GM20000 (cell line): ENCODE measurements at regions not wholly inside any gene's neighbourhood (a gene's known extent, or its start where the extent isn't known, plus 50 kb on each side); places are given as distances from the start of the nearest gene placed in this dataset.

Experiments
- DNase-seq: peaks from one replicate; pipeline ENCODE4 v3.0.0; 2012; ENCODE audit warnings: low spot score
- TF ChIP-seq, protein P1 (sequence below): IDR thresholded peaks from 2 replicates; pipeline ENCODE4 v1.5.1; 2012; ENCODE audit warnings: mild to moderate bottlenecking, control low read depth; ENCODE audit errors: extremely low read depth, missing control alignments

DNA sequence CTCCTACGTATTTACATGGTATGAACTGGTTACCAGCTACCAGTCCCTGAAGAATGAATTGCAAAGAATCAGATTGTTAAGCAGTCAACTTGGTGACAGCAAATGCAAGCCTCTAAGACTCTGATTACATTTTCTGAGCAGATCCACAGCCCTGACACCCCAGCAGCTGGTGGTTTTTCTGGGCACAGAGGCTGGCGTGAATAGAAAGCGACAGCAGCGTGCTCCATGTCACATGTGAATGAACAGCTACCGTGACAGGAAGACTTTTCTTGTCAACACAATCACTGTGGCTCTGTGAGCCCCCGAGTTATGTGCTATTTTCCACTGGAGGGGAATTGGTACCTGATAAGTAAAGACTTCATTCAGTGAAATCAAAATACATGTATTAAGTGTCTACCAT lies 93.2 kb upstream of the CBLN2 start:
- TF ChIP-seq, protein P1, sequence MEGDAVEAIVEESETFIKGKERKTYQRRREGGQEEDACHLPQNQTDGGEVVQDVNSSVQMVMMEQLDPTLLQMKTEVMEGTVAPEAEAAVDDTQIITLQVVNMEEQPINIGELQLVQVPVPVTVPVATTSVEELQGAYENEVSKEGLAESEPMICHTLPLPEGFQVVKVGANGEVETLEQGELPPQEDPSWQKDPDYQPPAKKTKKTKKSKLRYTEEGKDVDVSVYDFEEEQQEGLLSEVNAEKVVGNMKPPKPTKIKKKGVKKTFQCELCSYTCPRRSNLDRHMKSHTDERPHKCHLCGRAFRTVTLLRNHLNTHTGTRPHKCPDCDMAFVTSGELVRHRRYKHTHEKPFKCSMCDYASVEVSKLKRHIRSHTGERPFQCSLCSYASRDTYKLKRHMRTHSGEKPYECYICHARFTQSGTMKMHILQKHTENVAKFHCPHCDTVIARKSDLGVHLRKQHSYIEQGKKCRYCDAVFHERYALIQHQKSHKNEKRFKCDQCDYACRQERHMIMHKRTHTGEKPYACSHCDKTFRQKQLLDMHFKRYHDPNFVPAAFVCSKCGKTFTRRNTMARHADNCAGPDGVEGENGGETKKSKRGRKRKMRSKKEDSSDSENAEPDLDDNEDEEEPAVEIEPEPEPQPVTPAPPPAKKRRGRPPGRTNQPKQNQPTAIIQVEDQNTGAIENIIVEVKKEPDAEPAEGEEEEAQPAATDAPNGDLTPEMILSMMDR: no peak
- DNase-seq: no peak

DNA sequence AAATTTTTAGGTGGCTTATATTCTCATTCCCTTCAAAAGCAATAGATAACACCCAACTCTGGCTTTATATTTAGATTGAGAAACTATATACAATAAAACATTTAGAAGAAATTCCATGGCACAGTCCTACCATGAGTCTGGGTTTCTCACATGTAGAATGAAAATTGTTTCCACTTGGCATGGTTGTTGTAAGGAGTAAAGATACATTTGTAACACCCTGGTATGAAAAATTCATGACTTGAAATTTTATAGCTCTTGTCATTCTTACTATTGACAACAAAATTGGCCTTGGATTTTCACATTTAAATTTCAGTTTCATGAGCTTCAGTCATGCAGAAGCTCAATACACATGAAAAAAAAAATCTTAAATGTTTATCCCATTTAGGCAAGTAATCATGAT lies 92.5 kb upstream of the CBLN2 start:
- DNase-seq: no peak
- TF ChIP-seq, protein P1: no peak

DNA sequence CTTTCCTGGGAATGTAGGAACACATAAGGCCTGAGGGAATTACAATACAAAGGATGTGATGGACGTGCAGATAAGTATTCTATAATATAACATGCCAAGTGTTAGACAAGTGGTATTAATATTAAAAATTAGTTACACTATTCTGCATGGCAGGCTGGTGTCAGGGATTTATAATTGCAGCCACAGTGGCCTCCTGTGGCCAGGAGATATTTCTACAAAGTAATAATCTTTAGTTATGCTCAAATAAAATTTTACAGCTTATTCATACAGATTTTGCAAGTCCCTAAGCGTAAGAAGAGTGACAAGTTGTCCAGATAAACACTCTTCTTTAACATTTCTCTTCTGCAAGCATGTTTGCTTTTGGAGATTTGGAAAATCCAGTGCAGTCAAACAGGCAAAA lies 90.4 kb upstream of the CBLN2 start:
- TF ChIP-seq, protein P1: no peak
- DNase-seq: no peak

DNA sequence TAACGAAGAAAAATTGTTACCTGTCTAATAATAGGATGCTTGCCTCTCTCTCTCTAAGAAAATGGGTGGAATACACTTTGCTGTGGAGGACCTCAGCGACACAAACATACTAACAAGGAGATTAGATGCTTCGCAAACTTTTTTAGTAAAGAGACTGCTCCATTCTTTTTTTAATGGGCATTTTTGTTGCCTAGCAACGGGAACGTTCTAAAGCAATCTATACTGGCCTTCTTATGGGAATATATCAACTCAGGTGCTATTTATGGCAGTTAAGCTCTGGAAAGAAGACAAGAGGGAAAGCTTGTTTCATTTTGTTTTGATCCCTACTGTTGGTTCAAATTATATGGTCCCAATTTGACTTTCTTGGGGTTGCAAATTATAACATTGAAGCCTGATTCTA lies 86.8 kb upstream of the CBLN2 start:
- no peak for DNase-seq
- TF ChIP-seq, protein P1: no peak

DNA sequence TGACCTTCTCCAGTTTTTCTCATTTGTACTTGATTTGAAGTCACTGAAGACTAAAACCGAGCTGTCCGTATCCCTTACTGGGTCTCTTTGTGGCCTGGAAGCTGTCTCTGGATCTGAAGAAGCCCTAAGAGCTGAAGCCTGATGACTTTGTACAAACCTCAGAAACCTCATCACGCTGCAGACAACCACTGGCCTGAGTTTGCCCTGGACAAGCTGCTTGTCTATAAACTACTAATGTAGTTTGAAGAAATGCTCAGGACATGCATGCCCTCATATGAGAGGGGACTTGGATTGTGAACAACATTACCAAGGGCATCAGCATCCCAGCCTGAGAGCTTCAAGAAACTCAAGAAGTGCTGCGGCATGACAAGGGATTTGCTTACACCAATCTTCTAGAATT lies 79.3 kb upstream of the CBLN2 start:
- no peak for DNase-seq
- TF ChIP-seq, protein P1: no peak

DNA sequence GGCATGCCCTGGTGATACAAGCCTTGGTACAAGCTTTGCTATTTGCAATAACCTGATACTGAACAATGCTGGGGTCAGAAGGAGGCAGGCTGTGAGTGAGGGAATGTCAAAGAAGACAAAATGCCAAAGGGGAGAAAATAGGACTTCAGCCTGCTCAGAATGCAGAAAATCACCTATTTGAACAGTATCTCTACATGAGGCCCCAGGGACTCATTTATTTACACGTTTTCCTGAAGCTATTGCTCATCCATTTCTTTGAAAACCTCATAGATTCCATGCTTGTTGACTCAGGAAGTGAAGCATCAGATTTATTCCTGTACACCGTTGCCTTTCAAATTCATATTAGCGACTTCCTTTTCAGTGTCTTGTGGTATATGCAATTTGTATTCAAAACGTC lies 69.4 kb upstream of the CBLN2 start:
- TF ChIP-seq, protein P1: no peak

DNA sequence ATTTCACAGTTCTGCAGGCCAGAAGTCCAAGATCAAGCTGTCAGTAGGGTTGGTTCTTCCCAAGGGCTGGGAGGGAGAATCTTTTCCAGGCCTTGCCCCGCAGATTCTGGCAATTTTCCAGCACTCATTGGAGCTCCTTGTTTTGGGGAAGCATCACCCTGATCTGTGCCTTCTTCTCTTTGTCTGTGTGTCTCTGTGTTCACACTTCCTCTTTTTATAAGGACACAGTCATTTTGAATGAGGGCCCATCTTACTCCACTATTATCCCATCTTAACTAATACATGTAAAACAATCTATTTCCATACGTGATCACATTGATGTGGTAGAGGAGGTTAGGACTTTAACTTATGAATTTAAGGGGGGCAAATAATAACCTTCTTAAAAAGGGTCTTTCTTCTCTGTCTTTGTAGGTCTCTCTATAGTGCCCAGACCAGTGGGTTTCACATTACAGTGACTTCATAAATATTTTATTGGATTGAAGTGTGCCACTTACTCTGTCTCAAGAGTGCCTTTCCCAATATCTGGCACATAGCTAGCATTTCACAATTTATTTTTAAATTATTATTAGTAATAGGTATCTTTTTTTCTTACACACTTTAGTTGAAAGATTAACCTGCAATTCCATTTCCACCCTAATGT lies 68.9 kb upstream of the CBLN2 start:
- DNase-seq: no peak
- TF ChIP-seq, protein P1: no peak

More for the DNA sequence above, 69.4 kb upstream of the CBLN2 start:
- DNase-seq: no peak
